ENCODE measurements at regions not wholly inside any gene's neighbourhood (a gene's known extent, or its start where the extent isn't known, plus 50 kb on each side); places are given as distances from the start of the nearest gene placed in this dataset.
"Not testable (repeated sequence)": the region's sequence is repeated elsewhere in the genome, so short reads cannot be mapped to it uniquely, and the experiment has no call there.

GRCh38 chr3:110352841-110353604 is 718.6 kb upstream of the NECTIN3 start:
- H3K4me3 ChIP-seq (ENCODE audit: low read length), result no peak overlapping the region
- DNase-seq (ENCODE audit: low read depth), result no peak
- TF ChIP-seq CTCF (IDR thresholded peaks at IDR 0.05; ENCODE audit: insufficient read depth, low read depth, low read length, missing control alignments), result no peak

GRCh38 chr3:110362751-110363150 is 708.9 kb upstream of the NECTIN3 start:
- no peak for TF ChIP-seq CTCF (IDR thresholded peaks at IDR 0.05; ENCODE audit: insufficient read depth, low read depth, low read length, missing control alignments)
- DNase-seq (ENCODE audit: low read depth), result no peak
- no peak overlapping the region for H3K4me3 ChIP-seq (ENCODE audit: low read length)

- not testable (repeated sequence) for DNase-seq (ENCODE audit: low read depth)
Measured at GRCh38 chr3:110367289-110367688, 704.3 kb upstream of the NECTIN3 start.

GRCh38 chr3:110375751-110376518 is 695.7 kb upstream of the NECTIN3 start:
- no peak for DNase-seq (ENCODE audit: low read depth)

More at GRCh38 chr3:110367289-110367688, 704.3 kb upstream of the NECTIN3 start:
- not testable (repeated sequence) for H3K4me3 ChIP-seq (ENCODE audit: low read length)

GRCh38 chr3:110378481-110378880 is 693.1 kb upstream of the NECTIN3 start:
- TF ChIP-seq CTCF (IDR thresholded peaks at IDR 0.05; ENCODE audit: insufficient read depth, low read depth, low read length, missing control alignments), result no peak
- no peak overlapping the region for H3K4me3 ChIP-seq (ENCODE audit: low read length)
- no peak for DNase-seq (ENCODE audit: low read depth)

More at GRCh38 chr3:110375751-110376518, 695.7 kb upstream of the NECTIN3 start:
- H3K4me3 ChIP-seq (ENCODE audit: low read length), result no peak overlapping the region
- TF ChIP-seq CTCF (IDR thresholded peaks at IDR 0.05; ENCODE audit: insufficient read depth, low read depth, low read length, missing control alignments), result no peak

- DNase-seq (ENCODE audit: low read depth), result no peak
- H3K4me3 ChIP-seq (ENCODE audit: low read length), result no peak overlapping the region
- TF ChIP-seq CTCF (IDR thresholded peaks at IDR 0.05; ENCODE audit: insufficient read depth, low read depth, low read length, missing control alignments), result no peak
Measured at GRCh38 chr3:110381992-110382391, 689.6 kb upstream of the NECTIN3 start.

- no peak overlapping the region for H3K4me3 ChIP-seq (ENCODE audit: low read length)
- no peak for DNase-seq (ENCODE audit: low read depth)
- TF ChIP-seq CTCF (IDR thresholded peaks at IDR 0.05; ENCODE audit: insufficient read depth, low read depth, low read length, missing control alignments), result no peak
Measured at GRCh38 chr3:110383356-110383755, 688.3 kb upstream of the NECTIN3 start.

Measured in epithelial cell of esophagus (primary cell).